ENCODE measurements at regions not wholly inside any gene's neighbourhood (a gene's known extent, or its start where the extent isn't known, plus 50 kb on each side); places are given as distances from the start of the nearest gene placed in this dataset.

DNA sequence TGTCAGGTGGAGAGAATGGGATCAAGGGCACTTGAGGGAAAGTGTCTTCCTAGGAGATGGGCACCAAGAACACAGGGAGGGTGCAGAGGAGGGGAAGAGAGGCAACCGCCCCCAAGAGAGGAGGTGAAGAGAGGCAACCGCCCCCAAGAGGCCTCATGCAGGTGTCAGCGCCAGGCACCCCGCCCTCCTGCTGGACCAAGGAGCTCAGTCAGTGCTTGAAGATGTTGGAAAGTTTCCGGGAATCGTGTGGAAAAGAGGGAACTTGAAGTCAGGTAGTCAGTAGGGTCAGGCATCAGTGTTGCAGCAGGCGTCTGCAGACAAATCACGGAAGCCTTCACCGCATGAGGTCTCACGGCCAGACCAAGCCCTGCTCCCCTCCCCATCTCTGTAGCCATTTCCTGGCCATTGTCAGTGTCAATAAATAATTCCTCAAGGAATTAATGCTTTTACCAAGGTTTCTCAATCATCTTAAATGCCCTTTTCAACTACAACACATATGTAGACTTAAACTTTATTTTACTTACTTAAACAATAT, 353.1 kb downstream of the EIPR1 start:
- TF ChIP-seq EZH2phosphoT487 (IDR thresholded peaks at IDR 0.05) (no peak), EZH2 (IDR thresholded peaks at IDR 0.05) (no peak)
